Esophagus squamous epithelium (tissue), 4 donors: ENCODE measurements at regions not wholly inside any gene's neighbourhood (a gene's known extent, or its start where the extent isn't known, plus 50 kb on each side); places are given as distances from the start of the nearest gene placed in this dataset.

Experiments
- POLR2A ChIP-seq, 4 donors: fragments of 450-650 bp; IDR thresholded peaks; one replicate each; pipeline ENCODE4 v1.6.1; 2017; ENCODE audit warnings: antibody characterized with exemption in 4 of 4, mild to moderate bottlenecking in 4 of 4, moderate library complexity in 3 of 4
- TF ChIP-seq, protein P1 (sequence below), 6 experiments: fragments of 450-650 bp in 4 of 6; fragments of 200-600 bp in 2 of 6; sonication (generic) in 2 of 6; IDR thresholded peaks; one replicate each; pipeline ENCODE4 v1.5.1; 2016 to 2019; ENCODE audit warnings: antibody characterized with exemption in 6 of 6, mild to moderate bottlenecking in 4 of 6, moderate library complexity in 4 of 6

DNA sequence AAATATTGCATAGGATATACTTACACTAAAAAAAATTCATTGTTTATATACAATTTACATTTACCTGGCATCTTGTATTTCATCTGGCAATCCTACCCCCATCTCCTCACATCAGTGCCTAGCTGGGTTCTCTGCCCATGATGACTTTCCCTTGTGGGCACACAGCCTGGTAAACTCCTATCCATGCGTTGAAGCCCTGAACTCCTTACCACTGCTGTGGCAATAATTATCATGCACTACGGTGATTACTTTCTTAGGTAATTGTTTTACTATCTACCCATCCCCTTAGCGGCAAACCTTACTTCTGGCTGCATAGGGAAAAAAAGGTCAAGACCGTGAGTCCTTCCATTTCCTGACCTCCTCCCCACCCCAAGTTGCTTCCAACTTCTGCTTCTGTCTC is 63.6 kb upstream of the DAB2IP start:
- TF ChIP-seq, protein P1, sequence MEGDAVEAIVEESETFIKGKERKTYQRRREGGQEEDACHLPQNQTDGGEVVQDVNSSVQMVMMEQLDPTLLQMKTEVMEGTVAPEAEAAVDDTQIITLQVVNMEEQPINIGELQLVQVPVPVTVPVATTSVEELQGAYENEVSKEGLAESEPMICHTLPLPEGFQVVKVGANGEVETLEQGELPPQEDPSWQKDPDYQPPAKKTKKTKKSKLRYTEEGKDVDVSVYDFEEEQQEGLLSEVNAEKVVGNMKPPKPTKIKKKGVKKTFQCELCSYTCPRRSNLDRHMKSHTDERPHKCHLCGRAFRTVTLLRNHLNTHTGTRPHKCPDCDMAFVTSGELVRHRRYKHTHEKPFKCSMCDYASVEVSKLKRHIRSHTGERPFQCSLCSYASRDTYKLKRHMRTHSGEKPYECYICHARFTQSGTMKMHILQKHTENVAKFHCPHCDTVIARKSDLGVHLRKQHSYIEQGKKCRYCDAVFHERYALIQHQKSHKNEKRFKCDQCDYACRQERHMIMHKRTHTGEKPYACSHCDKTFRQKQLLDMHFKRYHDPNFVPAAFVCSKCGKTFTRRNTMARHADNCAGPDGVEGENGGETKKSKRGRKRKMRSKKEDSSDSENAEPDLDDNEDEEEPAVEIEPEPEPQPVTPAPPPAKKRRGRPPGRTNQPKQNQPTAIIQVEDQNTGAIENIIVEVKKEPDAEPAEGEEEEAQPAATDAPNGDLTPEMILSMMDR (IDR thresholded peaks at IDR 0.05), result no peak
- TF ChIP-seq POLR2A (IDR thresholded peaks at IDR 0.05), result no peak
